ENCODE measurements at regions not wholly inside any gene's neighbourhood (a gene's known extent, or its start where the extent isn't known, plus 50 kb on each side); places are given as distances from the start of the nearest gene placed in this dataset.

DNA sequence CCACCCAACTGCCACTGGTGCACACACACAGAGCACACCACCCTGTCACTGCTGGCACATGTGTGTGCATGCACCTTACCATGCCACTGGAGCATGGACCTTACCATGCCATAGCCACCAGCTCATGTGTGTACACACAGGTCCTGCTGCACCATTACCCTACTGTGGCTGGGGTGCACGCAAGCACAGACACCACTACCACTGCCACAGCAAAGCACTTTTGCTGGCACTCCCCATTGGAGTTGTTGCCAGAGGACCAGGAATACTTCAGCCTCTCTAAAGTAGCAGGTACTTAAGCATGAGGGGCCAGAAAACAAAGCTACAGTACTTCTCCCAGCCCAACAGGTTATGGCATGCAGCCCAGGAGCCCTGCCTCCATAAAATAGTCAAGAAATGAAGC lies 404.8 kb downstream of the MBD2 start:
- no peak for TF ChIP-seq POLR2A (IDR thresholded peaks at IDR 0.05)
- TF ChIP-seq, protein P1, sequence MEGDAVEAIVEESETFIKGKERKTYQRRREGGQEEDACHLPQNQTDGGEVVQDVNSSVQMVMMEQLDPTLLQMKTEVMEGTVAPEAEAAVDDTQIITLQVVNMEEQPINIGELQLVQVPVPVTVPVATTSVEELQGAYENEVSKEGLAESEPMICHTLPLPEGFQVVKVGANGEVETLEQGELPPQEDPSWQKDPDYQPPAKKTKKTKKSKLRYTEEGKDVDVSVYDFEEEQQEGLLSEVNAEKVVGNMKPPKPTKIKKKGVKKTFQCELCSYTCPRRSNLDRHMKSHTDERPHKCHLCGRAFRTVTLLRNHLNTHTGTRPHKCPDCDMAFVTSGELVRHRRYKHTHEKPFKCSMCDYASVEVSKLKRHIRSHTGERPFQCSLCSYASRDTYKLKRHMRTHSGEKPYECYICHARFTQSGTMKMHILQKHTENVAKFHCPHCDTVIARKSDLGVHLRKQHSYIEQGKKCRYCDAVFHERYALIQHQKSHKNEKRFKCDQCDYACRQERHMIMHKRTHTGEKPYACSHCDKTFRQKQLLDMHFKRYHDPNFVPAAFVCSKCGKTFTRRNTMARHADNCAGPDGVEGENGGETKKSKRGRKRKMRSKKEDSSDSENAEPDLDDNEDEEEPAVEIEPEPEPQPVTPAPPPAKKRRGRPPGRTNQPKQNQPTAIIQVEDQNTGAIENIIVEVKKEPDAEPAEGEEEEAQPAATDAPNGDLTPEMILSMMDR (IDR thresholded peaks at IDR 0.05): no peak
- TF ChIP-seq EP300 (IDR thresholded peaks at IDR 0.05): no peak
- TF ChIP-seq POLR2AphosphoS5 (IDR thresholded peaks at IDR 0.05): no peak
